ENCODE measurements at regions not wholly inside any gene's neighbourhood (a gene's known extent, or its start where the extent isn't known, plus 50 kb on each side); places are given as distances from the start of the nearest gene placed in this dataset.
A peak's percentile ranks its signal among the peaks of the same experiment; 100 is the strongest.

- intact Hi-C loops (cut with DNase I): no loop called here
- no peak for TF ChIP-seq CTCF (IDR thresholded peaks at IDR 0.05)
- H3K4me1 ChIP-seq: peaks cover 0 to 31% of the 10 kb centered on the region in 2 donors
- H3K36me3 ChIP-seq: no peaks in the 10 kb centered on the region
- H3K9me3 ChIP-seq: no peaks in the 10 kb centered on the region
- H3K27ac ChIP-seq: peak overlapping the region; percentile 82 to 89
- H3K27me3 ChIP-seq: no peaks in the 10 kb centered on the region
- H3K4me3 ChIP-seq: no peak overlapping the region
- DNase-seq (ENCODE audit: low spot score in 2 of 2): no peak
Measured at GRCh38 chr5:54821445-54822323, 163.7 kb downstream of the ESM1 start.

- DNase-seq (ENCODE audit: low spot score in 2 of 2): no peak
- H3K9me3 ChIP-seq: no peaks in the 10 kb centered on the region
- peaks cover 0 to 28% of the 10 kb centered on the region in 2 donors for H3K4me1 ChIP-seq
- H3K4me3 ChIP-seq: no peak overlapping the region
- intact Hi-C loops (cut with DNase I): no loop called here
- H3K27ac ChIP-seq: peak overlapping the region; percentile 82 to 89
- H3K27me3 ChIP-seq: no peaks in the 10 kb centered on the region
- TF ChIP-seq CTCF (IDR thresholded peaks at IDR 0.05): no peak
- no peaks in the 10 kb centered on the region for H3K36me3 ChIP-seq
Measured at GRCh38 chr5:54820346-54821134, 164.9 kb downstream of the ESM1 start.

- no peak overlapping the region for H3K4me3 ChIP-seq
- peak overlapping the region; percentile 31 to 39 for H3K27ac ChIP-seq
- H3K27me3 ChIP-seq: no peaks in the 10 kb centered on the region
- H3K36me3 ChIP-seq: no peaks in the 10 kb centered on the region
- H3K9me3 ChIP-seq: no peaks in the 10 kb centered on the region
- DNase-seq (ENCODE audit: low spot score in 2 of 2): no peak
- peaks cover 0 to 10% of the 10 kb centered on the region in 2 donors for H3K4me1 ChIP-seq
- intact Hi-C loops (cut with DNase I): loop anchor here (5.0 kb wide), 1 partner anchor 45 kb away; no protein-coding TSS in a partner anchor
- no peak for TF ChIP-seq CTCF (IDR thresholded peaks at IDR 0.05)
Measured at GRCh38 chr5:54807421-54807820, 178.0 kb downstream of the ESM1 start.

GRCh38 chr5:54804521-54804920 is 180.9 kb downstream of the ESM1 start:
- no peaks in the 10 kb centered on the region for H3K9me3 ChIP-seq
- no peaks in the 10 kb centered on the region for H3K36me3 ChIP-seq
- H3K27me3 ChIP-seq: no peaks in the 10 kb centered on the region
- no peak for TF ChIP-seq CTCF (IDR thresholded peaks at IDR 0.05)
- DNase-seq (ENCODE audit: low spot score in 2 of 2): no peak
- intact Hi-C loops (cut with DNase I): no loop called here
- peak overlapping the region in 1 of 2 donors; percentile 36 for H3K27ac ChIP-seq
- H3K4me1 ChIP-seq: peaks cover 0 to 10% of the 10 kb centered on the region in 2 donors
- H3K4me3 ChIP-seq: no peak overlapping the region

GRCh38 chr5:54804086-54804485 is 181.3 kb downstream of the ESM1 start:
- H3K4me3 ChIP-seq: no peak overlapping the region
- intact Hi-C loops (cut with DNase I): no loop called here
- no peak for DNase-seq (ENCODE audit: low spot score in 2 of 2)
- H3K36me3 ChIP-seq: no peaks in the 10 kb centered on the region
- peaks cover 0 to 10% of the 10 kb centered on the region in 2 donors for H3K4me1 ChIP-seq
- no peak for TF ChIP-seq CTCF (IDR thresholded peaks at IDR 0.05)
- no peaks in the 10 kb centered on the region for H3K27me3 ChIP-seq
- H3K9me3 ChIP-seq: no peaks in the 10 kb centered on the region
- H3K27ac ChIP-seq: peak overlapping the region in 1 of 2 donors; percentile 42
